D341Med (cell line): ENCODE measurements at regions not wholly inside any gene's neighbourhood (a gene's known extent, or its start where the extent isn't known, plus 50 kb on each side); places are given as distances from the start of the nearest gene placed in this dataset.
"Not testable (repeated sequence)": the region's sequence is repeated elsewhere in the genome, so short reads cannot be mapped to it uniquely, and the experiment has no call there.

ENCODE experiments used
- DNase-seq: peaks from one replicate; pipeline ENCODE4 v3.0.0; 2012; ENCODE audit warnings: low spot score

DNA sequence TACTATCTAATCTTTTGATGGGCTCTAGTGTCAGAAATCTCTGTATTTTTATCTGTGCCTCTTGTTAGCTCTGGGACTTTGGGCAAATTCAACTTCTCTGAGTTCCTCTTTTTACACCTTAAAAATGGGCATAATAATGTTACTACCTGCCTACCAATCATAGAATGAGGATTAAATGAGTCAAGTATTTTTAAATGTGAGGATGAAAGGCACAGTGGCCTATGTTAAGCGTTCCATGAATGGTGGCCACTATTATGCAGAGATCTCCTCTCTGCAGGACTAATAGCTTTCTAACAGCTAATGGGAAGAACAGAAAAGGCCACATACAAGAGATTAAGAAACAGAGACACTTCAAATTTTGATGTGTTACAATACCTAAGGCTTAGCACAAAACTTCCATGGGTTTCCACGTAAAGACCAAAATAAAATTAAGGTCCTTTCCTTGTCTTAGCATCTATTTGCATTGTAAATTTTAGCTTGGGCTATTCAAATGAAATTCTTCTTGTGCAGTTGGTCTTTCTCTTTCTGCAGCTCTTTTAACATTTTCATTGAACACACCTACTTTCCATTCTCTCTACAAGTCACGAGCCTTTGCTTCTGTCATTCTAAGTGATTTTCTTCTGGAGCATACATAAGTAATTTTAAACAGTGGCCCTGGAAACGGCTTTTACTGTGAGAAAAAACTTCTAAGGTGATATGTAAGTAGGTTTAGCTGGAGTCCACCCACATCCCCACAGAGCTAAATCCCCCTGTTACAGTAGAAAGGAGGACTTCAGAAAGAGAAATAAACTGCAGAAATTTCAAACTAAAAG lies 117.9 kb upstream of the MED14 start:
- no peak for DNase-seq

DNA sequence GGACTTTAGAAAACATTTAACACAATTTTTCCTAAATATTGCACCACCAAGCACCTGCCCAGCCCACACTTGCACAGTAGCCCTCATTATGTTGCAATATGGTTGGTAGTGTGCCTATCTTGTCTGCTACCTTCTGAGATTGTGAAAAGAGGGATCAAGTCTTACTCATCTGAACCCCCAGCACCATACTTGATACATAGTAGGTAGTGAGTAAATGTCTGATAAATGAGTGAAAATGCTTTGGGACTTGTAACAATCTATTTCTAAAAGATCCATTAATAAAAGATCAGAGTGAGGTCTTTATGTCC lies 118.4 kb upstream of the MED14 start:
- no peak for DNase-seq

DNA sequence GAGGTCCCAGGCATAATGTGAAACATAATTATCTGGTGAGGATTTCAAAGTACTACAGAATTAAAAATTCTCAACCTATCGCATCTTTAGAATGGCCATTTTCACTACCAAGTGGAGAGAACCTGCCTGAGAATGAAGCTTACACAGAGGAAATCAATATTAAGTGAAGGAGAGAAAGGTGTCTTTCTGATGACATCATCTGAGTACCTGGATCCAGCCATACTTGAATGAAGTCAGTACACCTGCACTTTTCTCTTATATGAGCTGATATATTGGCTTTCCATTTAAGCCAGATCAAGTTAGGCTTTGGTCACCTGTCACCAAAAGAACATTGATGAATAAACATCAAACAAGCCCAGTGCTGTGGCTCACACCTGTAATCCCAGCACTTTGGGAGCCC lies 118.9 kb upstream of the MED14 start:
- no peak for DNase-seq

DNA sequence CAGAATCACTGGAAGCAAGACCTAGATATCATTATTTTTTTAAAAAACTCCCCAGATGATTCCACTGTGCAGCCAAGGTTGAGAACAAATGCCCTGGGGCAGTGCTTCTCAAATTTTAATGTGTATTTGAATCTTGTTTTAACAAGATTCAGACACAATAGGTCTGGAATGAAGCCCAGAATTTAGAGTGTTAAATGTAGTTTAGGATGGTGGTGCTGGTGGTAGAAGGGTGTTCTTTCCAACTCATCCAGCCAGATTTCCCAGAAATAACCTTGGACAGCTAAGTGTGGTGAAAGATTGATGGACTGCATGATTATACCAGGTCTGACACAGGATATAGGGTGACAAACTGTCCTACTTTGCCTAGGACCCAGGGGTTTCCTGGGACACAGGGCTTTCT lies 120.1 kb upstream of the MED14 start:
- no peak for DNase-seq

DNA sequence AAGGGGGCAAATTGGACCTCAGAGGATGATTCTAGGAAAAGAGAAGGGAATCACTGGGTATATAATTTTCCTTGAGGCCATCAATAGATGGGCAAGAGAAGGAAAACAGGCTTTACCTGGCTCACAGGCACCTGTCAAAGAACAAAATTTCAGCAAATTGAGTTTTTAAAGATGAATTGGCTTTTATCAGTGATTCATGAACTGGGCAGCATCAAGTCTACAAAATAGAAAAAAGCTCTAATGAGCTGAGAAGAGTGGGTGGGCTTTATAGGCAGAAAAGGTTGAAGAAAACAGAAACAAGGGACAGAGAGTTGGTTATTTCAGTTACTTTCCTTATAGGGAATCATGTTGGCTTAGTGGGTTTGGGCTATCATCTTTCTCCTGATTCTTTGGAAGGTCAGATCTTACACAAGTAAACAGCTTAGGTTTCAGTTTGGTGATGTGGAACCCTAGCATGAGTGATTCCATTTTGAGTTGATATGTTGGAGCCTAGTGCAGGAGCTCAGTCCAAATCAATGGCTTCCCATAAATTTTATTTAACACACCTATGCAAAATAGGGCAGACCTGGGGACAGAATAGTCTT lies 120.7 kb upstream of the MED14 start:
- DNase-seq: no peak

DNA sequence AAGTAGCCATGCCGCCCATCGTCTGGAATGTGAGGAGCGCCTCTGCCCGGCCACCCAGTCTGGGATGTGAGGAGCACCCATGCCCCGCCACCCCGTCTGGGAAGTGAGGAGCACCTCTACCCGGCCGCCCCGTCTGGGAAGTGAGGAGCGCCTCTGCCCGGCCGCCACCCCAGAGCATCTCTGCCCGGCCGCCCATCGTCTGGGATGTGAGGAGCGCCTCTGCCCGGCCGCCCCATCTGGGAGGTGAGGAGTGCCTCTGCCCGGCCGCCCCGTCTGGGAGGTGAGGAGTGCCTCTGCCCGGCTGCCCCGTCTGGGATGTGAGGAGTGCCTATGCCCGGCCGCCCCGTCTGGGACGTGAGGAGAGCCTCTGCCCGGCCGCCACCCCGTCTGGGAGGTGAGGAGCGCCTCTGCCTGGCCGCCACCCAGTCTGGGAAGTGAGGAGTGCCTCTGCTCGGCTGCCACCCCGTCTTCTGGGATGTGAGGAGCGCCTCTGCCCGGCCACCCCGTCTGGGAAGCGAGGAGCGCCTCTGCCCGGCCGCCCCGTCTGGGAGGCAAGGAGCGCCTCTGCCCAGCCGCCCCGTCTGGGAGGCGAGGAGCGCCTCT lies 126.7 kb upstream of the MED14 start:
- not testable (repeated sequence) for DNase-seq

DNA sequence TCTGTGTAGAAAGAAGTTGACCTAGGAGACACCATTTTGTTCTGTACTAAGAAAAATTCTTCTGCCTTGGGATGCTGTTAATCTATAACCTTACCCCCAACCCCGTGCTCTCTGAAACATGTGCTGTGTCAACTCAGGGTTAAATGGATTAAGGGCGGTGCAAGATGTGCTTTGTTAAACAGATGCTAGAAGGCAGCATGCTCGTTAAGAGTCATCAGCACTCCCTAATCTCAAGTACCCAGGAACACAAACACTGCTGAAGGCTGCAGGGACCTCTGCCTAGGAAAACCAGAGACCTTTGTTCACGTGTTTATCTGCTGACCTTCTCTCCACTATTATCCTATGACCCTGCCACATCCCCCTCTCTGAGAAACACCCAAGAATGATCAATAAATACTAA lies 127.9 kb upstream of the MED14 start:
- DNase-seq: not testable (repeated sequence)

DNA sequence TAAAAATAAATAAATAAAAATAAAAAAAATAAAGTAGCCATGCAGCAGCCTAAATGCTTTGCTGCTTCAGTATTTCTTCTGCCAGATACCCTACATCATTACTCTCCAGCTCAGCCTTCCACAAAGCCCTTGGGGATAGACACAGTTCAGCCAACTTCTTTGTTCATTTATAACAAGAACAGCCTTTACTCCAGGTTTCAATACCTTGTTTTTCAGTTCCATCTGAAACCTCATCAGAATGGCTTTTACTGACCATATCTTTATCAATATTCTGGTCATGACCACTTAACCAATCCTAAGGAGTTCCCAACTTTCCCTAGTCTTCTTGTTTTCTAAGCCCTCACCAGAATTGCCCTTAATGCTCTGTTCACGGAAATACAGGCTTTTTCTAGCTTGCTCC lies 128.3 kb upstream of the MED14 start:
- no peak for DNase-seq

DNA sequence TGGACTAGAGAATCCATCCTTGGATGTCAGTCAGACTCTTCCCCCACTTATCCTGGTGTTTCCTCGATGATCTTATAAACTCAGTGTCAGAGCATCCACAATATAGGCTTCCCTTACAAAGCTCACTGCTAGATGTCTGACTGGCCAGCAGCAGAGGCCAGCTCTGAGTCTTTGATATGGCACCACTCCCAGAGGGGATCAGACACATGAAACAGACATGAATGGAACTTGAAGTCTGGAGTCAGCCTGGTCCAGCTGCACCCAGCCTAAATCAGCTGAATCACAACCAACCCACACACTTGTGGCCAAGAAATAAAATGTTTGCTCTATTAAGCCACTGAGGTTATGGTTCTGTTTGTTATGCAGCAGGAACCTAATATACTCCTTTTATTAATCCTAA lies 129.6 kb upstream of the MED14 start:
- no peak for DNase-seq

DNA sequence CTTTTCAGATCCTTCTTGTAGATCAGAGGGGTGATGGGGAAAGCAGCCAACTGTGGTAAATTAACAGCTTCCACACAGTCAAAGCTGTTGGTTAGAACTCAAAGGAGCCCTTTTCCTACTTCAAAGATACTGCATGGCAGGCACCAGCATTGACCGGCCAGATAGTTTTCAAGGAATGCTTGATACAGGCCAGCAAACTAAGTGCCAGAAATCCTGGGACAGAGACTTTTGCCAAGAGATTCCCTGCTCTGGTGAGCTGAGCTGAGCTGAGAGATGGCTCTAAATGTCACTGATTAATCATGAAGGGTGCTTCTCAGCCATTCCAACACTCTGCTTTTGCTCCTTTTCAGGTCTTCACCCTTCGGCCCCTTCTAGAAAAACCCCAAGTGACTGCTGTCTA lies 131.6 kb upstream of the MED14 start:
- no peak for DNase-seq

DNA sequence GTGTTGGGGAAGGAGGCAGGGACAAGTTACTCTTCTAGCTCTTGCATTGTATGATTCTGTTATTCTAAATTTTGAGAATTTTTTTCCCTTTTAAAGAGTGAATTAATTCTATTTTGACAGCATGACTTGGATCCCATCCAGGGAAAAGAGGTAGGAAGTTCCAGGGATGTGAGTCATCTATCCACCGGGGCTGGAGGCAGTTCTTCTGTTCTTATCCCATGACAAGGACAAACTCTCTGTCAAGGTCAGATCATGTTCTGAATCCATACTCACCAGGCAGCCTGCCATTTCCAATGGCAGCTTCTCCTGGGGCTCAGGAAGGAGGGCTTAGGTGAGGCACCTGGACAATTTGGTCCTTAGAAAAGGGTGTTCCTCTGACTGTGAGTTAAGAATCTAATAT lies 132.0 kb upstream of the MED14 start:
- DNase-seq: no peak

DNA sequence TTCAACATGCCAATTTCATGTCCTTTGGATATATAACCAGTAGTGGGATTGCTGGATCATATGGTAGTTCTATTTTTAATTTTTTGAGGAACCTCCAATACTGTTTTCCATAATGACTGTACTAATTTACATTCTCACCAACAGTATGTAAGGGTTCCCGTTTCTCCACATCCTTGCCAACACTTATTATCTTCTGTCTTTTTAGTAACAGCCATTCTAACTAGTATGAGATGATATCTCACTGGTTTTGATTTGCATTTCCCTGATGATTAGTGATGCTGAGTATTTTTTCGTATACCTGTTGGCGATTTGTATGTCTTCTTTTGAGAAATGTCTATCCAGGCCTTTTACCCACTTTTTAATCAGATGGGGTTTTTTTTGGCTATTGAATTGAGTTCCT lies 133.5 kb upstream of the MED14 start:
- no peak for DNase-seq

DNA sequence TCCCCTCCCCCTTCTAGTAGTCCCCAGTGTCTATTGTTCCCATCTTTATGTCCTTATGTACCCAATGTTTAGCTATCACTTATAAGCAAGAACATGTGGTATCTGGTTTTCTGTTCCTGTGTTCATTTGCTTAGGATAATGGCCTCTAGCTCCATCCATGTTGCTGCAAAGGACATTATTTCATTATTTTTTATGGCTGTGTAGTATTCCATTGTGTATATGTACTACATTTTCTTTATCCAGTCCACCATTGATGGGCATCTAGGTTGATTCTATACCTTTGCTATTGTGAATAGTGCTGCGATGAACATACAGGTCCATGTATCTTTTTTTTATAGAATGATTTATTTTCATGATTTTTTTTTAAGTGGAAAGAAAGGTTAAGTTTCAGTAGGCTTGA lies 135.6 kb upstream of the MED14 start:
- not testable (repeated sequence) for DNase-seq

DNA sequence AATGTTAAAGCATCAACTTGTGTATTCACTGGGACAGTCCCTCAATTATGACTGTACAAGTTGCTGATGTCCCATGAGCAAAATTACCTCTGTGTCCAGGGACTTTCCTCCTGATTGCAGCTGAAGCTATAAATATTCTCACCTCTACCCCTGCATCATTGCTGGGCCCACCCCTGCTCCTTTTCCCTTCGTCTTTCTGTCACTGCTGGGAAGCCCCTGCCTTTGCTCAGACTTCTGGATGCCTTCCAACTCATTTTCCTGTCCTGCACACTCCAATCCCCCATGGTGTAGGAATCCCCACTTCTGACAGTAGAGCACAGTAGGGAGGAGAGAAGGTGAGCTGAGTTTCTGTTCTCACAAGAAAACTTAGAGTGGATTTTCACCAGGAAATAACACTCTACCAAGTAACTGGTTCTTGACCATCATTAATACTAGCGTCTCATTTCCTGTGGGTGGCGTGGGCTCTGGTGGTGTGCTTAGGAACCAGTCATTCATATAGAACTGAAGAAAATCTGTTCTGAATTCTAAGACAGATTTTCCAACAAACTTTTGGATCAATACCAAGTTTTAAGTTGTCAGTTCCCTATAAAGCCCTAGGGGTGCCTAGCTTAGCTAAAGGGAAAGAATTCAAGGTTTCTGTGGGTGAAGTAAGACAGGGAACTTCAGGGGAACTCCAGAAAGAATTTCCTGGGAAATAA lies 136.2 kb upstream of the MED14 start:
- DNase-seq: no peak

DNA sequence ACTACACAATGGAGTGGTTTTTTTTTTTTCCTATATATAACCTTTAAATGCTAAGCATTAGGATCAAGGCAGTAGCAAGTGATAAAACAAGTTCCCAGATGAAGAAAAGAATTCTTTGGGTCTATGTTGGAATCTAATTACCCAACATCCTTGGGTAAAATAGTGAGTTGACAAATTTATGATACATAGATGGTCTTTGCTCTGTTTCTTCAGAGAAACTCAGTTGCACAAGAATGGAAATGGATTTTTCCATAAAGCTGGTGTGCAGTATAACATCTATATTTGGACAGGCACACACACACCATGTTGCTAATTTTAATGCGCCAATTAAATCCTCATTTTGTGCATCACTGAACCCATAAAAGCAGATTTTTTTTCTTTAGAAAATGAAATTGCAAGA lies 137.0 kb upstream of the MED14 start:
- DNase-seq: no peak

DNA sequence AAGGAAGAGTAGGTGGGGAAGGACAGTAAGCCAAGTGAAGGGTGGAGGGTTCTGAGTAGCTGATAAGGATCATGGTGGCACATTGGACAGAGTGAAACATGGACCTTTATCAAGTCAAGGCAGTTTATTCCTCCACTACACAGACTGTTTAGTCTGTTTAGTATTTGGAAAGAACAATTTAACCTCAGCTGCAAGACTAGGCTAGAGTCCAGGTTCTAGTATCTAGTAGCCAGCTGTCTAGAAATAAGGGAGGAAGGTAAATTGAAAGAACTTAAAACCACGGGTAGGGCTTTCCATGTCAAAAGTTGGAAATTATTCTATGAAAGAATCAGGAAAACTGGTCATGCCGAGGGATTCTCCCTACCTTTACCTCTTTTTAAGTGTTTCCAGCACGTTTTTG lies 140.1 kb upstream of the MED14 start:
- DNase-seq: no peak

DNA sequence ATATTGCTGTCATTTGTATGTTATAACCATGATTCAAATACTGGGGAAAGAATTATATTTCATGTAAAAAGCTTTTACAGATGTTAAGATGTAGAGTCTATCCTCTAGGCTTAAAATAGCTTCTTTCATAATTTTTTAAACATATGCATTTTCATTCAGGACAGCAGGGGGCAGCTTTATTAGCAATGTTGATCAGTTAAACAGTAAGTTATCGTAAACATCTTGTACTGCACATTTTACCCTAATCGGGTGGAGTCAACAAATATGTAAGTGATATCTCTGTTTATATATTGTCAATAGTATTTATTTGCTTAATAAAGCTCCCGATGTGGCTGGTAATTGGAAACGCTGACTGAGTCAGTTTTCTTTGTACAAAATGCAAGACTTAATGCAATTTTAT lies 142.5 kb upstream of the MED14 start:
- no peak for DNase-seq

DNA sequence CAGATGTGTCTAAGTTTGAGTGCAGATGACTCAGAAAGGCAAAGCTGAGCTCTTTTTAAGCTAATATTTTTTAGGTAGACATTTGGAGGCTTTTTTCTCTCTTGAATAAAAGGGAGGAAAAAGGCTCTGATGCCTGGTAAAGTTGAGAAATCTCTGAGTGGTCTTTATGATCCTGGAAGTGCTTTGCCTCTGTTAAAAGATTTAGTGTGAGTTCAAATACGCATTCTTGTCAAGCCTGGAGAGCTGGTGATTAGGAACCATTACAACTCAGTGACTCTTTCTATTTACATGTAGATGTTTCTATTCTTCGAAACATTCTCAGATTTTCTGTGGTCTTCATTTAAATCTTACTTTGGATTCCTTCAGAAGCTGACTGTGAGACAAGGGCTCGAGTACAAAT lies 143.4 kb upstream of the MED14 start:
- no peak for DNase-seq

DNA sequence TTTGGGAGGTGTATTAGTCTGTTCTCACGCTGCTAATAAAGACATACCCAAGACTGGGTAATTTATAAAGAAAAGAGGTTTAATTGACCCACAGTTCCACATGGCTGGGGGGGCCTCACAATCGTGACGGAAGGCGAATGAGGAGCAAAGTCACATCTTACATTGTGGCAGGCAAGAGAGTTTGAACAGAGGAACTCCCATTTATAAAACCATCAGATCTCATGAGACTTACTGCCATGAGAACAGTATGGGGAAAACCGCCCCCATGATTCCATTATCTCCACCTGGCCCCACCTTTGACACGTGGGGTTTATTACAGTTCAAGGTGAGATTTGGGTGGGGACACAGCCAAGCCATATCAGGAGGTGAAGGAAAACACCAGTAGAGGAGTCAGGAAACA lies 143.8 kb upstream of the MED14 start:
- DNase-seq: not testable (repeated sequence)

DNA sequence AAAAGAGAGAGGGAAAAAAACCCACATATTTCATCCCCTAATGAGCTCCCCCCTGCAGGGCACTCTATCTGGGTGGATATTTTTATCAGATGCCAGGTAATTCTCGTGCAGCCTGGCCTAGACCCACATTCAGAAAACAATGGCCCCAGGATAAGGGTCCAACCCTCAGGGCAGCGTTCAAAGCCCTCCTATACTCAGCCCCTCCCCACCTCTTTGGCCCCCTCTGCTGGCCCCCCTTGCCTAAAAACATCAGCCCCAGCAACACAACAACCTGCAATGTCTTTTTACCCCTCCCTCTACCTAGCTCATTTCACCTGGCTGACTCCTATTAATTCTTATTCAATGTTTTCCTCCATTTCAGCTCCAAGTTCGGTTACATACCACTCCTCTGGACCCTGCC lies 145.4 kb upstream of the MED14 start:
- DNase-seq: no peak

DNA sequence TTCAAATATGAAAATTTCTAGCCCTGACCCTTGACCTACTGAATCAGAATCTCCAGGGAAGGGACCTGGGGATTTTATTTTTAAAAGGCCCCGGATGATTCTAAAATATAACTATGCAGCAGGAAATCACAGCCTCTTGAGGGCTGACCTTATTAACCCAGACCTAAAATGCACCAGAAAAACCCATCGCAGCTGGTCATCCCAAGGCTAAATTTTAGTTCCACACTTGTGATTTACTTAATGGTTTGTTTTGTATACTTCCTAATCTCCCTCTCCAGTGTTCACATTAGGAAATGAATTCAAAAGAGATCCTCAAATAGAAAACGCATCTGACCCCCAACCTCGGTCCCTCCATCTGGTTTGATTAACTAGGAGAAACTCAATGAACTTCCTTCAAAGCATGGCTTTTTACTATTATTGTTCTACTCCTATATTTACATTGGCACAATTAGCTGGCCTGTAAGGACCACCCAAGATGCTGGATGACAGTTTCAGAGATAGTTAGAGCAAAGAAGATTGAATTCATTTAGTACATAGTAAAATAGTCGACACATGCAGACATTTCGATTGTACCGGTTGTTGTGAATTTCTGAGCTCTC lies 147.8 kb upstream of the MED14 start:
- DNase-seq: no peak

DNA sequence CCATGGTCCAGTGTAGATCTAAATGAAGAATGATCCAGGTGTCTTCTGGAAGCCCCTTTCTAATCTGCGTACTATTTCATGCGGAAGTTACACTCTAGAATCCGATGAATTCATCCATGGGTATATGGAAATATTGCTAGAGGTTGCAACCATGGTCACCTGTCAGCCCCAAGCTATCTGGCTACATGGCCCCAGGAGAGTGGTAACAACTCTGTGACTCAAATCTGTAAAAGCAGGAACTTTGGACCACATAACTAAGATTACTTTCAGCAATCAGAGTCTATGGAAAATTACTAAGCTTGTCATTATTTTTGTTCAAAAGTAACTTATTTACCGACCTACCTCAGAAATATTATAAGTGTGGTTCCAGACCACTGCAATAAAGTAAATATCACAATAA lies 150.6 kb upstream of the MED14 start:
- DNase-seq: no peak

DNA sequence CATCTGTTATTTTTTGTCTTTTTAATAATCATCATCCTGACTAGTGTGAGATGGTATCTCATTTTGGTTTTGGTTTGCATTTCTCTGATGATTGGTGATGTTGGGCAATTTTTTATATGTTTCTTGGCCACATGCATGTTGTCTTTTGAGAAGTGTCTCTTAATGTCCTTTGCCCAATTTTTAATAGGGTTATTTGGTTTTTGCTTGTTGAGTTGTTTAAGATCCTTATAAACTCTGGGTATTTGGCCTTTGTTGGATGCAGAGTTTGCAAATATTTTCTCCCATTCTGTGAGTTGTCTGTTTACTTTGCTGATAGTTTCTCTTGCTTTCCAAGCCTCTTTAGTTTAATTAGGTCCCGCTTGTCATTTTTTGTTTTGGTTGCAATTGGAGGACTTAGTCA lies 152.1 kb upstream of the MED14 start:
- DNase-seq: no peak
